GM23338 (cell line): ENCODE measurements at regions not wholly inside any gene's neighbourhood (a gene's known extent, or its start where the extent isn't known, plus 50 kb on each side); places are given as distances from the start of the nearest gene placed in this dataset.
A peak's percentile ranks its signal among the peaks of the same experiment; 100 is the strongest.

Experiments
- ATAC-seq: fragments of 200-7000 bp; cut with Tn5 transposase; 3 replicates; pipeline ENCODE4 v1.9.1; 2020
- DNase-seq: peaks from one replicate; pipeline ENCODE4 v3.0.0-alpha.2; 2015; ENCODE audit warnings: low spot score
- H2AFZ ChIP-seq: fragments of 200-600 bp; sonication (generic); 2 replicates; pipeline ENCODE4 v1.8.0; 2016; ENCODE audit warnings: antibody characterized with exemption, mild to moderate bottlenecking, moderate library complexity
- H3F3A ChIP-seq: fragments of 200-600 bp; sonication (generic); replicated peaks from 2 replicates; pipeline ENCODE4 v1.8.0; 2017; ENCODE audit warnings: antibody characterized with exemption, mixed run types, low read depth
- H3K27ac ChIP-seq: fragments of 200-600 bp; sonication (generic); 2 replicates; pipeline ENCODE4 v1.6.1; 2016; ENCODE audit warnings: low read depth
- H3K27me3 ChIP-seq: fragments of 200-600 bp; sonication (generic); 2 replicates; pipeline ENCODE4 v1.8.0; 2016; ENCODE audit warnings: mild to moderate bottlenecking, mixed run types, moderate library complexity; ENCODE audit not compliant: insufficient read depth
- H3K36me3 ChIP-seq: fragments of 200-600 bp; sonication (generic); 2 replicates; pipeline ENCODE4 v1.8.0; 2016; ENCODE audit warnings: mild to moderate bottlenecking; ENCODE audit not compliant: insufficient read depth
- H3K4me1 ChIP-seq: fragments of 200-600 bp; sonication (generic); 2 replicates; pipeline ENCODE4 v1.8.0; 2016; ENCODE audit warnings: mild to moderate bottlenecking, moderate library complexity; ENCODE audit not compliant: insufficient read depth
- H3K4me2 ChIP-seq: fragments of 200-600 bp; sonication (generic); 2 replicates; pipeline ENCODE4 v1.7.1; 2017; ENCODE audit warnings: mixed run types
- H3K4me3 ChIP-seq: fragments of 200-600 bp; sonication (generic); 2 replicates; pipeline ENCODE4 v1.6.1; 2016; ENCODE audit warnings: mixed run types
- H3K79me2 ChIP-seq: fragments of 200-600 bp; sonication (generic); replicated peaks from 2 replicates; pipeline ENCODE4 v1.8.0; 2017; ENCODE audit warnings: mild to moderate bottlenecking; ENCODE audit not compliant: insufficient read depth
- H3K9me2 ChIP-seq: fragments of 200-600 bp; sonication (generic); 2 replicates; pipeline ENCODE4 v1.8.0; 2017; ENCODE audit not compliant: insufficient read depth
- H4K20me1 ChIP-seq: fragments of 200-600 bp; sonication (generic); replicated peaks from 2 replicates; pipeline ENCODE4 v1.8.0; 2017; ENCODE audit warnings: mild to moderate bottlenecking; ENCODE audit not compliant: insufficient read depth
- H3K27ac Mint-ChIP-seq: 2 replicates; pipeline ENCODE4 v1.8.0; 2020; ENCODE audit warnings: inconsistent platforms, mild to moderate bottlenecking, moderate library complexity, mixed read lengths
- H3K27me3 Mint-ChIP-seq: 3 replicates; pipeline ENCODE4 v1.8.0; 2022; ENCODE audit warnings: low read depth, mild to moderate bottlenecking, moderate library complexity, mixed read lengths, inconsistent platforms; ENCODE audit not compliant: insufficient read depth, poor library complexity
- H3K36me3 Mint-ChIP-seq: 3 replicates; pipeline ENCODE4 v1.8.0; 2021; ENCODE audit warnings: low read depth, mild to moderate bottlenecking, inconsistent platforms, moderate library complexity, mixed read lengths
- H3K4me1 Mint-ChIP-seq: 3 replicates; pipeline ENCODE4 v1.8.0; 2020; ENCODE audit warnings: mild to moderate bottlenecking, inconsistent platforms, mixed read lengths
- H3K4me3 Mint-ChIP-seq: 3 replicates; pipeline ENCODE4 v1.8.0; 2021; ENCODE audit warnings: moderate library complexity, mild to moderate bottlenecking, inconsistent platforms, mixed read lengths
- H3K9me3 Mint-ChIP-seq: 3 replicates; pipeline ENCODE4 v1.8.0; 2020; ENCODE audit warnings: moderate library complexity, mild to moderate bottlenecking, inconsistent platforms, mixed read lengths
- CREB1 ChIP-seq: fragments of 250-450 bp; sonication (Bioruptor Pico); IDR thresholded peaks from 2 replicates; pipeline ENCODE4 v1.5.0; 2020; ENCODE audit warnings: low read depth, mild to moderate bottlenecking, moderate library complexity
- CTCF ChIP-seq, 2 experiments: fragments of 200-600 bp in 1 of 2; sonication (generic) in 1 of 2; conservative IDR thresholded peaks; 2 replicates each; pipeline versions ENCODE4 v1.5.1 to v1.6.1; 2016 to 2017; ENCODE audit warnings: antibody characterized with exemption in 2 of 2, low read depth in 2 of 2, mild to moderate bottlenecking in 2 of 2, moderate library complexity in 1 of 2
- ETS1 ChIP-seq: IDR thresholded peaks from 2 replicates; pipeline ENCODE4 v1.6.1; 2016; ENCODE audit warnings: antibody characterized with exemption
- EZH2 ChIP-seq: fragments of 200-600 bp; sonication (generic); IDR thresholded peaks from one replicate; pipeline ENCODE4 v1.8.0; 2017; ENCODE audit warnings: antibody characterized with exemption, mild to moderate bottlenecking, low read depth; ENCODE audit not compliant: unreplicated experiment
- EZH2phosphoT487 ChIP-seq: fragments of 200-600 bp; sonication (generic); IDR thresholded peaks from one replicate; pipeline ENCODE4 v1.8.1; 2018; ENCODE audit warnings: antibody characterized with exemption; ENCODE audit not compliant: unreplicated experiment
- JUNB ChIP-seq: IDR thresholded peaks from one replicate; pipeline ENCODE4 v1.6.1; 2016; ENCODE audit warnings: antibody characterized with exemption; ENCODE audit not compliant: unreplicated experiment
- NANOG ChIP-seq: IDR thresholded peaks from 2 replicates; pipeline ENCODE4 v1.6.1; 2016; ENCODE audit warnings: antibody characterized with exemption, borderline replicate concordance
- POLR2AphosphoS5 ChIP-seq: IDR thresholded peaks from 2 replicates; pipeline ENCODE4 v1.6.1; 2016; ENCODE audit warnings: antibody characterized with exemption, low read depth
- ZNF331 ChIP-seq: fragments of 250-450 bp; sonication (Bioruptor Pico); IDR thresholded peaks from 2 replicates; pipeline ENCODE4 v1.5.0; 2020; ENCODE audit warnings: low read depth, mild to moderate bottlenecking, moderate library complexity

GRCh38 chr4:151864068-151864467 lies 103.3 kb upstream of the GATB start:
- H3K4me1 ChIP-seq: no peaks in the 10 kb centered on the region; the same call in 1 of the 2 replicates
- ATAC-seq: peak; percentile 66
- H3K4me3 ChIP-seq: no peak overlapping the region
- no peaks in the 10 kb centered on the region for H3K36me3 ChIP-seq
- Mint-ChIP-seq H3K9me3 (peaks cover 10% of the 10 kb centered on the region), H3K36me3 (peaks cover 10% of the 10 kb centered on the region), H3K4me1 (peaks cover 3% of the 10 kb centered on the region; the same call in 1 of the 3 replicates), H3K4me3 (no peak overlapping the region), H3K27me3 (peaks cover 4% of the 10 kb centered on the region), H3K27ac (no peak overlapping the region)
- peak overlapping the region; percentile 23; the same call in 1 of the 2 replicates for H2AFZ ChIP-seq
- H3K9me2 ChIP-seq: peaks cover 5% of the 10 kb centered on the region; the same call in 1 of the 2 replicates
- H3K27ac ChIP-seq: no peak overlapping the region
- no peak overlapping the region for H3K4me2 ChIP-seq
- no peaks in the 10 kb centered on the region for H3K79me2 ChIP-seq
- DNase-seq: no peak
- H4K20me1 ChIP-seq: no peaks in the 10 kb centered on the region
- no peaks in the 10 kb centered on the region for H3K27me3 ChIP-seq
- TF ChIP-seq CTCF (conservative IDR thresholded peaks at IDR 0.05; ENCODE audit: low read depth in 2 of 2) (peak in 1 of 2 experiments; percentile 53; a peak in 2 of 4 replicates), ZNF331 (CRISPR knock-in tag) (no peak)
- H3F3A ChIP-seq: no peaks in the 10 kb centered on the region

GRCh38 chr4:151862766-151863165 lies 102.0 kb upstream of the GATB start:
- peaks cover 7% of the 10 kb centered on the region for H3K36me3 Mint-ChIP-seq
- Histone ChIP-seq H3K4me3 (no peak overlapping the region), H3K36me3 (no peaks in the 10 kb centered on the region), H3K4me2 (no peak overlapping the region), H3K27ac (no peak overlapping the region), H3F3A (no peaks in the 10 kb centered on the region), H2AFZ (no peak overlapping the region), H3K9me2 (peaks cover 8% of the 10 kb centered on the region; the same call in 1 of the 2 replicates), H3K4me1 (no peaks in the 10 kb centered on the region; the same call in 1 of the 2 replicates), H3K27me3 (no peaks in the 10 kb centered on the region), H4K20me1 (no peaks in the 10 kb centered on the region), H3K79me2 (no peaks in the 10 kb centered on the region)
- H3K4me3 Mint-ChIP-seq: no peak overlapping the region
- H3K4me1 Mint-ChIP-seq: peaks cover 3% of the 10 kb centered on the region; the same call in 1 of the 3 replicates
- no peak overlapping the region for H3K27ac Mint-ChIP-seq
- H3K27me3 Mint-ChIP-seq: peaks cover 4% of the 10 kb centered on the region
- H3K9me3 Mint-ChIP-seq: peaks cover 6% of the 10 kb centered on the region
- DNase-seq (no peak), ATAC-seq (no peak)
- TF ChIP-seq CREB1 (CRISPR knock-in tag): no peak
- no peak for TF ChIP-seq JUNB
- no peak for TF ChIP-seq EZH2phosphoT487
- TF ChIP-seq EZH2: no peak
- TF ChIP-seq POLR2AphosphoS5: no peak
- TF ChIP-seq NANOG: no peak

GRCh38 chr4:151860561-151861093 lies 99.8 kb upstream of the GATB start:
- no peak overlapping the region for H3K4me3 Mint-ChIP-seq
- no peaks in the 10 kb centered on the region for H3K27me3 ChIP-seq
- 0 out of 3 replicates have a peak, but pooled peaks cover 3% of the 10 kb centered on the region for H3K4me1 Mint-ChIP-seq
- ATAC-seq (no peak), DNase-seq (no peak)
- H3K4me3 ChIP-seq: no peak overlapping the region
- no peaks in the 10 kb centered on the region for H3K36me3 ChIP-seq
- 0 out of 2 replicates have a peak, but pooled peaks cover 3% of the 10 kb centered on the region for H3K9me2 ChIP-seq
- H3K27ac Mint-ChIP-seq: no peak overlapping the region
- no peak overlapping the region for H3K4me2 ChIP-seq
- no peaks in the 10 kb centered on the region for H4K20me1 ChIP-seq
- no peaks in the 10 kb centered on the region for H3K4me1 ChIP-seq
- no peaks in the 10 kb centered on the region for H3K9me3 Mint-ChIP-seq
- no peak overlapping the region for H3K27ac ChIP-seq
- no peaks in the 10 kb centered on the region for H3K79me2 ChIP-seq
- peak overlapping the region; percentile 56; the same call in 1 of the 2 replicates for H2AFZ ChIP-seq
- H3K27me3 Mint-ChIP-seq: peaks cover 4% of the 10 kb centered on the region
- no peaks in the 10 kb centered on the region for H3K36me3 Mint-ChIP-seq
- H3F3A ChIP-seq: no peaks in the 10 kb centered on the region
- TF ChIP-seq CREB1 (CRISPR knock-in tag): no peak
- TF ChIP-seq EZH2phosphoT487: no peak
- TF ChIP-seq ETS1: no peak
- no peak for TF ChIP-seq NANOG
- TF ChIP-seq EZH2: no peak
- no peak for TF ChIP-seq ZNF331 (CRISPR knock-in tag)
